Heart right ventricle (tissue), 16 donors: ENCODE measurements at regions not wholly inside any gene's neighbourhood (a gene's known extent, or its start where the extent isn't known, plus 50 kb on each side); places are given as distances from the start of the nearest gene placed in this dataset.

Source experiments
- ATAC-seq, 8 donors: fragments of 200-7000 bp; cut with Tn5 transposase; one replicate each; pipeline ENCODE4 v1.9.1; 2020; ENCODE audit warnings: mild to moderate bottlenecking in 8 of 8, moderate library complexity in 8 of 8, moderate number of reproducible peaks in 1 of 8
- DNase-seq, 2 donors: peaks; one replicate each; pipeline ENCODE4 v3.0.0-alpha.2; 2020
- H3K27ac ChIP-seq, 10 donors: fragments of 200-600 bp; sonication (generic) in 2 of 10; one replicate each; pipeline versions ENCODE4 v1.5.0 to v1.8.0; 2020 to 2022; ENCODE audit warnings: mild to moderate bottlenecking in 3 of 10
- H3K27me3 ChIP-seq, 7 donors: fragments of 200-600 bp; one replicate each; pipeline ENCODE4 v1.8.0; 2021 to 2022; ENCODE audit warnings: mild to moderate bottlenecking in 2 of 7
- H3K36me3 ChIP-seq, 9 donors: fragments of 200-600 bp; sonication (generic) in 1 of 9; one replicate each; pipeline versions ENCODE4 v1.5.0 to v1.8.0; 2020 to 2022; ENCODE audit warnings: mild to moderate bottlenecking in 2 of 9
- H3K4me1 ChIP-seq, 9 donors: fragments of 200-600 bp; sonication (generic) in 1 of 9; one replicate each; pipeline versions ENCODE4 v1.5.0 to v1.8.0; 2020 to 2022; ENCODE audit warnings: mild to moderate bottlenecking in 4 of 9
- H3K4me3 ChIP-seq, 10 donors: fragments of 200-600 bp; sonication (generic) in 2 of 10; one replicate each; pipeline versions ENCODE4 v1.5.0 to v1.8.0; 2020 to 2022; ENCODE audit warnings: mild to moderate bottlenecking in 7 of 10, moderate library complexity in 2 of 10
- H3K9me3 ChIP-seq, 11 donors: fragments of 200-600 bp in 10 of 11; sonication (generic) in 2 of 11; one replicate each; pipeline versions ENCODE4 v1.5.0 to v1.8.0; 2013 to 2022; ENCODE audit warnings: mild to moderate bottlenecking in 2 of 11, control low read depth in 1 of 11, moderate library complexity in 1 of 11
- WGBS, 2 donors: extraction: QIAGEN DNeasy Blood & Tissue Kit; methylation state at CpG; one replicate each; pipeline ENCODE4 v1.1.7; 2013; ENCODE audit warnings: inconsistent platforms in 1 of 2; 5-methylcytosine and 5-hydroxymethylcytosine counted together
- intact Hi-C, 10 donors: fragments of 100-400 bp; cut with DNase I; formaldehyde crosslinking; loops; one replicate each; pipeline versions ENCODE4 v1.11.1 to v1.14.2; 2022
- TF ChIP-seq, protein P1 (sequence below), 9 donors: fragments of 200-600 bp; sonication (generic) in 2 of 9; IDR thresholded peaks; one replicate each; pipeline versions ENCODE4 v1.5.0 to v1.8.0; 2021 to 2022; ENCODE audit warnings: antibody characterized with exemption in 9 of 9, mild to moderate bottlenecking in 5 of 9, moderate library complexity in 1 of 9
- donor health status: Arrhythmogenic right ventricular cardiomyopathy.
- donor health status: ischemic (EF 13 %, LVEDD 7.1; RV severe dilation, severe dysfunction).
- donor health status: healthy with polysubstance abuse.
- donor health status: DM: no; HTN: yes; CAD: no.
- donor health status: DM: no; HTN: no; CAD: no.
- donor health status: ischemic (EF 25% LVEDD 6.9; RV normal size, moderate dysfunction).
- donor health status: ischemic (EF 25% LVEDD 5.7; RV mildly dilated, moderate dysfunction).
- donor health status: healthy.
- donor health status: DM: yes; HTN: yes; CAD: no.
- donor health status: Ischemic cardiomyopathy.
- donor health status: ischemic (EF 35%, LVEDD 5.7; RV mildly dilated, moderate dysfunction).
- donor health status: nonischemic (EF 11% LVEDD 7.7; RV severe dilation, severe dysfunction).
- donor health status: DM: yes; HTN: yes; CAD: no.
- donor health status: PGD.
- donor health status: ischemic (EF 29% LVEDD 5.4; RV normal size, mild dysfunction).
- donor health status: nonischemic (EF 23%, LVEDD 6.1; RV moderate dilation, normal function).

DNA sequence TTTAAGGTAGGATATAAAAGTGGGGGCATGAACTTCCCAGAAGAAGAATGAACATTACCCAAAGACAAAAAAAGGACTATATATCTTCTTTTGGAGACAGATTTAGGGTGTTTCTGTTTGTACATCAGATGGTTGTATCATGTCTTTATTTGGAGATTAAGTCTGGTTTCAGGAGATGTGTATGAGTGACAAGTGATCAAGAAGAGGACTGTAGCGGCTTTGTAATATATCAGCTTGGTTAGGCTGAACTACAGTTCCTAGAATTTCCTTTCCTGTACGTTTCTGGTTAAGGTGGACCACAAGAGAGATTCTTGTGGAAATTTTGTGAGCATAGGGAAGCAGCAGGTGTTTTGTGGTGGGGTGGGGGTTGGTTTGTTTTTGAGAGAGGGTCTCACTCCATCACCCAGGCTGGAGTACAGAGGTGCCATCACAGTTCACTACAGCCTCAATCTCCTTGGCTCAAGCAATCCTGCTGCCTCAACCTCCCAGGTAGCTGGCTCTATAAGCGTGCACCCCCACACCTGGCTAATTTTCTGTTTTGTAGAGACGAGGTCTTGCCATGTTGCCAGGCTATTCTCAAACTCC is 287.1 kb upstream of the MGAT5 start:
- TF ChIP-seq, protein P1, sequence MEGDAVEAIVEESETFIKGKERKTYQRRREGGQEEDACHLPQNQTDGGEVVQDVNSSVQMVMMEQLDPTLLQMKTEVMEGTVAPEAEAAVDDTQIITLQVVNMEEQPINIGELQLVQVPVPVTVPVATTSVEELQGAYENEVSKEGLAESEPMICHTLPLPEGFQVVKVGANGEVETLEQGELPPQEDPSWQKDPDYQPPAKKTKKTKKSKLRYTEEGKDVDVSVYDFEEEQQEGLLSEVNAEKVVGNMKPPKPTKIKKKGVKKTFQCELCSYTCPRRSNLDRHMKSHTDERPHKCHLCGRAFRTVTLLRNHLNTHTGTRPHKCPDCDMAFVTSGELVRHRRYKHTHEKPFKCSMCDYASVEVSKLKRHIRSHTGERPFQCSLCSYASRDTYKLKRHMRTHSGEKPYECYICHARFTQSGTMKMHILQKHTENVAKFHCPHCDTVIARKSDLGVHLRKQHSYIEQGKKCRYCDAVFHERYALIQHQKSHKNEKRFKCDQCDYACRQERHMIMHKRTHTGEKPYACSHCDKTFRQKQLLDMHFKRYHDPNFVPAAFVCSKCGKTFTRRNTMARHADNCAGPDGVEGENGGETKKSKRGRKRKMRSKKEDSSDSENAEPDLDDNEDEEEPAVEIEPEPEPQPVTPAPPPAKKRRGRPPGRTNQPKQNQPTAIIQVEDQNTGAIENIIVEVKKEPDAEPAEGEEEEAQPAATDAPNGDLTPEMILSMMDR (IDR thresholded peaks at IDR 0.05): no peak

DNA sequence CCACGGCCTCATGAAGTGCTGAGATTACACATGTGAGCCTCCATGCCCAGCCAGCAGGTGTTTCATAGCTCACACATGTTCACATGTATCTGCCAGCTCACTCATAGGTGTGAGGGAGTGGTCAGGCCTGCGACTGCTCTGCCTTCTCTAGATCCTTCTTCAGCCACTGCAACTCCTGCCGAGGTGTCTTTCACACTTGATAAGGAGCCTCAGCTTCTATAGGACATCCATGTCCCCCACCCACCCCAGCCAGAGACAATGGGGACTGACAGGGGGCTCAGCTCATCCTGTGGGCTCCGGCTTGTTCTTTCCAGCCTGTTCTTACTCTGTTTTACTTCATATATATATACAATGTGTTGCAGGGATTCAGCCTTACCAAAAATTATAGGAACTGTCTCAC is 286.5 kb upstream of the MGAT5 start:
- H3K36me3 ChIP-seq: no peaks in the 10 kb centered on the region
- intact Hi-C loops: no loop called here
- H3K27ac ChIP-seq: no peak overlapping the region
- TF ChIP-seq, protein P1 (IDR thresholded peaks at IDR 0.05): no peak
- no peaks in the 10 kb centered on the region for H3K27me3 ChIP-seq
- 59 to 61% methylated on average over 4 of the region's 4 CpGs for WGBS, 2 donors
- peaks cover 0 to 10% (median 1%) of the 10 kb centered on the region in 9 donors for H3K4me1 ChIP-seq
- DNase-seq (no peak), ATAC-seq (no peak)
- H3K4me3 ChIP-seq: no peak overlapping the region
- peaks cover 0 to 2% (median 0%) of the 10 kb centered on the region in 11 donors for H3K9me3 ChIP-seq

More for the DNA sequence above, 287.1 kb upstream of the MGAT5 start:
- H3K27me3 ChIP-seq: no peaks in the 10 kb centered on the region
- H3K27ac ChIP-seq: no peak overlapping the region
- WGBS, 2 donors: 58 to 62% methylated on average over 4 of the region's 4 CpGs
- H3K4me1 ChIP-seq: peaks cover 0 to 10% (median 0%) of the 10 kb centered on the region in 9 donors
- H3K4me3 ChIP-seq: no peak overlapping the region
- intact Hi-C loops: no loop called here
- no peaks in the 10 kb centered on the region for H3K36me3 ChIP-seq
- peaks cover 0 to 2% (median 0%) of the 10 kb centered on the region in 11 donors for H3K9me3 ChIP-seq
- no peak for ATAC-seq
- no peak for DNase-seq

DNA sequence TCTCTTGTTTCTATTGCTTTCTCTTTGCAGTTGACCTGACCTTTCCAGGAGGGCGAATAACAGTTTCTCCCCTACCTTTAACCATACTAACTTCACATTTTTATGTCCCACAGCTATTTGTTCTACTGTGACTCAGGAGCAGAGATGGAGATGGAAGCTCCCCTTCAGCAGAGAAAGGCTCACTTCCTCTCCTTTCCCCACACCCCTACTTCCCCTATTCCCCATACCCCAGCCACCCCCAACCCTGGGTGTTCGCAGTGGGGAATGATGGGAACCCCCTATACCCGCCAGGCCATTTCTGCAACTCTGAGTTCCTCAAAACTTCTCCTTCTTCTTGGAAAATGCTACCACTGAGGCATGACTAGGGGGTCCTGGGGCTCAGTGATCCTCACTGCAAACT is 285.4 kb upstream of the MGAT5 start:
- intact Hi-C loops: no loop called here
- Histone ChIP-seq H3K27ac (no peak overlapping the region), H3K4me1 (peaks cover 0 to 21% (median 10%) of the 10 kb centered on the region in 9 donors), H3K27me3 (no peaks in the 10 kb centered on the region), H3K9me3 (peaks cover 0 to 2% (median 0%) of the 10 kb centered on the region in 11 donors), H3K4me3 (no peak overlapping the region), H3K36me3 (no peaks in the 10 kb centered on the region)
- DNase-seq: no peak
- TF ChIP-seq, protein P1 (IDR thresholded peaks at IDR 0.05): no peak
- 86 to 96% methylated on average over 3 of the region's 3 CpGs for WGBS, 2 donors
- no peak for ATAC-seq

DNA sequence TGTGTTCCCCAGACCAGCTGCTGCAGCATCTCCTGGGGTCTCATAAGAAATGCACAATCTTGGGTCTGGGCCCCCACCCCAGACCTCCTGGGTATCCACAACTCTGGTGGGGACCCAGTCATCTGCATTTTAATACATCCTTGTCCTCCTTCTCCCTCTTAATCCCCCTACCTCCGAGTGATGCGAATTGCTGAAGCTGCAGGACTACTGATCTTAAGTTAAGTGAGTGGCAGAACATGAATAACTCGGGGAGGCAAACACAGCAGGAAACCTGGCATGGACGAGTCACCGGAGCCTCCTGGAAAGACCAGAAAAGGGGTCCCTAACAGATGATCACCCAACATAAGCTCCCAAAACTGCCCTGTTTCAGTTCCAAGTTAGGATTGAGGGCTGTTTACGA is 283.2 kb upstream of the MGAT5 start:
- H3K27ac ChIP-seq: no peak overlapping the region
- TF ChIP-seq, protein P1 (IDR thresholded peaks at IDR 0.05): no peak
- no peaks in the 10 kb centered on the region for H3K9me3 ChIP-seq
- DNase-seq (no peak), ATAC-seq (no peak)
- H3K4me1 ChIP-seq: peaks cover 0 to 38% (median 11%) of the 10 kb centered on the region in 9 donors
- no peaks in the 10 kb centered on the region for H3K36me3 ChIP-seq
- H3K4me3 ChIP-seq: no peak overlapping the region
- 70 to 74% methylated on average over 6 of the region's 6 CpGs for WGBS, 2 donors
- intact Hi-C loops: loop anchor here in 1 of 10 donors (10.0 kb wide), 1 partner anchor 464 kb away; no protein-coding TSS in a partner anchor
- no peaks in the 10 kb centered on the region for H3K27me3 ChIP-seq
